ENCODE measurements at regions not wholly inside any gene's neighbourhood (a gene's known extent, or its start where the extent isn't known, plus 50 kb on each side); places are given as distances from the start of the nearest gene placed in this dataset.
A peak's percentile ranks its signal among the peaks of the same experiment; 100 is the strongest.

DNA sequence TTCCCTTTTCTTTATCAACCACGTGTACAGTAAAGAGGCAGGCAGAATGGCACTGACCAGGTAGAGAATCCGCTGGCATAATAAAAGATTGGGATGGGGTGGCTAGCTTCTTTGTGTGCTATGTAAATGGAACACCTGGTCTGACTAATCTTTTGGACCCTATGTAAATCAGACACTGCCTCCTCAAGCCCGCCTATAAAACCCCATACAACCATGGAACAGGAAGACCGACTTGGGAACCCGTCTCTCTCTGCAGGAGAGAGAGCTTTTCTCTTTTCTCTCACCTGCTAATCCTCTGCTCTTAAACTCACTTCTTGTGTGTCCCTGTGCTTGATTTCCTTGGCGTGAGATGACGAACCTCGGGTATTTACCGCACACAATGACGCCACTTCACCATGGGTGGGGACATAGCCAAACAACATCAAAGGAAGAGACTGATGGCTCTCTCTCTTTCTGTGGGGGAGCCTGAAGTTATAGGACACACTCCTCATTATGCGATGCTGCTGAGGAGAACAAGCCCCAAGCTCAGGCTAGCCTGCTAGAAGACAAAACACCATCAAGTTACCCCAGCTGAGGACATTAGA, 94.2 kb downstream of the ARL5B start:
- DNase-seq: no peak
- Mint-ChIP-seq H3K4me1 (ENCODE audit: low read depth, unreplicated experiment) (no peaks in the 10 kb centered on the region), H3K36me3 (ENCODE audit: unreplicated experiment) (no peaks in the 10 kb centered on the region), H3K4me3 (ENCODE audit: unreplicated experiment) (no peak overlapping the region), H3K9me3 (ENCODE audit: unreplicated experiment) (peaks cover 2% of the 10 kb centered on the region), H3K27ac (ENCODE audit: unreplicated experiment) (no peak overlapping the region), H3K27me3 (ENCODE audit: unreplicated experiment) (no peaks in the 10 kb centered on the region)
- TF ChIP-seq, protein P1, sequence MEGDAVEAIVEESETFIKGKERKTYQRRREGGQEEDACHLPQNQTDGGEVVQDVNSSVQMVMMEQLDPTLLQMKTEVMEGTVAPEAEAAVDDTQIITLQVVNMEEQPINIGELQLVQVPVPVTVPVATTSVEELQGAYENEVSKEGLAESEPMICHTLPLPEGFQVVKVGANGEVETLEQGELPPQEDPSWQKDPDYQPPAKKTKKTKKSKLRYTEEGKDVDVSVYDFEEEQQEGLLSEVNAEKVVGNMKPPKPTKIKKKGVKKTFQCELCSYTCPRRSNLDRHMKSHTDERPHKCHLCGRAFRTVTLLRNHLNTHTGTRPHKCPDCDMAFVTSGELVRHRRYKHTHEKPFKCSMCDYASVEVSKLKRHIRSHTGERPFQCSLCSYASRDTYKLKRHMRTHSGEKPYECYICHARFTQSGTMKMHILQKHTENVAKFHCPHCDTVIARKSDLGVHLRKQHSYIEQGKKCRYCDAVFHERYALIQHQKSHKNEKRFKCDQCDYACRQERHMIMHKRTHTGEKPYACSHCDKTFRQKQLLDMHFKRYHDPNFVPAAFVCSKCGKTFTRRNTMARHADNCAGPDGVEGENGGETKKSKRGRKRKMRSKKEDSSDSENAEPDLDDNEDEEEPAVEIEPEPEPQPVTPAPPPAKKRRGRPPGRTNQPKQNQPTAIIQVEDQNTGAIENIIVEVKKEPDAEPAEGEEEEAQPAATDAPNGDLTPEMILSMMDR (IDR thresholded peaks at IDR 0.05; ENCODE audit: partially characterized antibody, unreplicated experiment): no peak

DNA sequence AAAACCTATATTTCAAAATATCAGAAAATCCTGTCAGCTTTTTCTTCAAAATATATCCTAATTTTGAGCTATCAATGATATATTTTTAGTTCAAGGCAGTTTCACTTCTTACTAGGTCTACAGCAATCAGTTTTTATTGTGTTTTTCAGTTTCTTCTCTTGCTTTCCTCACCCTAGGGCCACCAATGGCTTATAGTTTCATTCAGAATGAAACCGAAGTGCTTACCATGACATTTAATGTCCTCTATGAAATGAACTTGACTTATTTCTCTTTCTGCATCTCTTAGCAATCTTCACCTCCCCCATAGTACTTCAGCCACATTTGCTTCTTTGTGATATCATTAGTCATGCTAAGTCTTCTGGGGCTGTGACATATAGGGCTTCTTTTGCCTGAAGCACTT, 100.3 kb downstream of the ARL5B start:
- Mint-ChIP-seq H3K4me3 (ENCODE audit: unreplicated experiment) (no peak overlapping the region), H3K4me1 (ENCODE audit: low read depth, unreplicated experiment) (no peaks in the 10 kb centered on the region), H3K27ac (ENCODE audit: unreplicated experiment) (no peak overlapping the region), H3K9me3 (ENCODE audit: unreplicated experiment) (no peaks in the 10 kb centered on the region), H3K27me3 (ENCODE audit: unreplicated experiment) (no peaks in the 10 kb centered on the region), H3K36me3 (ENCODE audit: unreplicated experiment) (no peaks in the 10 kb centered on the region)
- TF ChIP-seq, protein P1 (IDR thresholded peaks at IDR 0.05; ENCODE audit: partially characterized antibody, unreplicated experiment): no peak
- DNase-seq: no peak

DNA sequence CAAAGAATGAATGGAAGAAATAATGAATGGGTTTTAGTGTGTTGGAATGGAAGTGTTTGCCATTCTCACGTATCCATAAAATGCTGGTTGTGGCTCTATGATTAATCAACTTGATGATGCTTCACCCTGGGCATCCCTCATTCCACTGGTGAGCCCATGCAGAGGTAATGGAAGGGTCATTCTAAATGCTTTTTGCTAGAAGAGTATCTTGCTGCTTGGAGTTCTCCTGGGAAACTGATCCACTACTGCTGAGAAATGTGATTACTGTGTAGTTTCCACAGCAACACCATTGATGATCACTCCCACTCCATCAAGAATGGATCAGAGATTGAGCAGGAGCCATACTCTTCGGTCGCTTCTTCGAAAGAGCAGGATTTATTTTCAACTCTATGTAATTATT, 101.6 kb downstream of the ARL5B start:
- no peaks in the 10 kb centered on the region for H3K27me3 Mint-ChIP-seq (ENCODE audit: unreplicated experiment)
- no peaks in the 10 kb centered on the region for H3K9me3 Mint-ChIP-seq (ENCODE audit: unreplicated experiment)
- H3K4me3 Mint-ChIP-seq (ENCODE audit: unreplicated experiment): no peak overlapping the region
- no peak overlapping the region for H3K27ac Mint-ChIP-seq (ENCODE audit: unreplicated experiment)
- DNase-seq: no peak
- TF ChIP-seq, protein P1 (IDR thresholded peaks at IDR 0.05; ENCODE audit: partially characterized antibody, unreplicated experiment): no peak
- H3K36me3 Mint-ChIP-seq (ENCODE audit: unreplicated experiment): no peaks in the 10 kb centered on the region
- H3K4me1 Mint-ChIP-seq (ENCODE audit: low read depth, unreplicated experiment): no peaks in the 10 kb centered on the region

DNA sequence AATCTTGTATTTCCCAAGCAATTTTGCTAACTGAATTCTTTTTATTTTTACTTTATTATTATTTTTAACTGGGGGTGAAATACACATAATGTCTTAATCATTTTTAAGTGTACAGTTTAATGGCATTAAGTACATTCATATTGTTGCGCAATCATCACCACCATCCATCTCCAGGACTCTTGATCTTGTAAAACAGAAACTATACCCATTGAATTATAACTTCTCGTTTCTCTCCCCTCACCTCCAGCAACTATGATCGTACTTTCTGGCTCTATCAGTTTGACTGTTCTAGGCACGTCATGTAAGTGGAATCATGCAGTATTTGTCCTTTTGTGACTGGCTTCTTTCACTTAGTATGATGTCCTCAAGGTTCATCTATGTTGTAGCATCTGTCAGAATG, 108.8 kb downstream of the ARL5B start:
- no peaks in the 10 kb centered on the region for H3K4me1 Mint-ChIP-seq (ENCODE audit: low read depth, unreplicated experiment)
- H3K4me3 Mint-ChIP-seq (ENCODE audit: unreplicated experiment): no peak overlapping the region
- H3K36me3 Mint-ChIP-seq (ENCODE audit: unreplicated experiment): no peaks in the 10 kb centered on the region
- H3K27me3 Mint-ChIP-seq (ENCODE audit: unreplicated experiment): no peaks in the 10 kb centered on the region
- H3K27ac Mint-ChIP-seq (ENCODE audit: unreplicated experiment): no peak overlapping the region
- H3K9me3 Mint-ChIP-seq (ENCODE audit: unreplicated experiment): peaks cover 2% of the 10 kb centered on the region
- TF ChIP-seq, protein P1 (IDR thresholded peaks at IDR 0.05; ENCODE audit: partially characterized antibody, unreplicated experiment): no peak
- DNase-seq: no peak

DNA sequence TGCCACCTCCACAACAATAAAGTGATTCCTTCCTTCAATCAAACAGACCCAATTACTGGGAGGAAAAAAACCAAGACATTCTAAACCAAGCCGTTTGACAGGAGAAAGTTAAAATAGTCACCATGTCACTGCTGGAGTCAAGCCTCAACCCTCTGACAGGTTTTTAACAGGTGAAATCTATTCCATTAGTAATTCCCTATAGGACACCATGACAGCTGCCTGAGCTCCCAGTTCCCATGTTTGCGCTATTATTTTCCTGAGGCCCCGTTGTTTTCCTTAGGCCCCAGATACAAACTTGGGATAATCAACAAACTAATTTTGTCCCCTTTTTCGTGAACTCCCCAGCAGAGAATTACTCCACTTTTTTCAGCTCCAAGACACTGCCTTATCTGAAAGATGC, 113.9 kb downstream of the ARL5B start:
- H3K4me3 Mint-ChIP-seq (ENCODE audit: unreplicated experiment): no peak overlapping the region
- peaks cover 3% of the 10 kb centered on the region for H3K4me1 Mint-ChIP-seq (ENCODE audit: low read depth, unreplicated experiment)
- H3K27ac Mint-ChIP-seq (ENCODE audit: unreplicated experiment): peak overlapping the region; percentile 3
- TF ChIP-seq, protein P1 (IDR thresholded peaks at IDR 0.05; ENCODE audit: partially characterized antibody, unreplicated experiment): no peak
- H3K36me3 Mint-ChIP-seq (ENCODE audit: unreplicated experiment): no peaks in the 10 kb centered on the region
- no peak for DNase-seq
- H3K27me3 Mint-ChIP-seq (ENCODE audit: unreplicated experiment): no peaks in the 10 kb centered on the region
- peaks cover 2% of the 10 kb centered on the region for H3K9me3 Mint-ChIP-seq (ENCODE audit: unreplicated experiment)

All from glutamatergic neuron (in vitro differentiated cells).